ENCODE measurements at regions not wholly inside any gene's neighbourhood (a gene's known extent, or its start where the extent isn't known, plus 50 kb on each side); places are given as distances from the start of the nearest gene placed in this dataset.

DNA sequence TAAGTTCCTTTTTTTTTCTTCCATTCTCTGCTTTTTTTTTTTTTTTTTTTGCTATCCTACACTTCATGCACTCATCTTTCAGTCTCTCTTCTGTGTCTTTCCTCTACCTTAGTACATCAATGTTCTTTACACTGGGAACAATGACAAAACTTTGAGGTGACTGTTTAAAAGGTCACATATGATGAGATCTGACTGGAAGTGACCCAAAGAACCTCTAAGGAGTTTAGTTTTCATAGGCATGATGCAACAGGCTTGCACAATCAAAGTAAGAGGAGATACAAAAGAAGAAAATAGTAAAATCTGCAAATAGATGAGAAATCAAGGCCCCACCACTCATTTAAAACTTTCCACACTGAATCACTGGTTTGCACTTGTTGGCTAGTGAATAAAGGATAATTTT, 840.8 kb downstream of the TBC1D32 start:
- in situ Hi-C loops (cut with MboI) = no loop called here
- no TSS peak for BruUV-seq (replicated peaks)
- no peaks in the 10 kb centered on the region for H3K27me3 ChIP-seq (ENCODE audit: control insufficient read depth in 2 of 2, insufficient read depth in 2 of 2, low read length in 2 of 2)
- TF ChIP-seq SAP30 (IDR thresholded peaks at IDR 0.05; ENCODE audit: borderline replicate concordance, insufficient read depth, low read depth, low read length, poor library complexity, severe bottlenecking) = no peak
- TF ChIP-seq SAFB (IDR thresholded peaks at IDR 0.05; ENCODE audit: borderline replicate concordance, low read depth, low read length) = no peak
- TF ChIP-seq ZNF282 (CRISPR knock-in tag; IDR thresholded peaks at IDR 0.05) = no peak
- no peak for TF ChIP-seq E2F3 (CRISPR knock-in tag; IDR thresholded peaks at IDR 0.05)
- TF ChIP-seq, protein P1, sequence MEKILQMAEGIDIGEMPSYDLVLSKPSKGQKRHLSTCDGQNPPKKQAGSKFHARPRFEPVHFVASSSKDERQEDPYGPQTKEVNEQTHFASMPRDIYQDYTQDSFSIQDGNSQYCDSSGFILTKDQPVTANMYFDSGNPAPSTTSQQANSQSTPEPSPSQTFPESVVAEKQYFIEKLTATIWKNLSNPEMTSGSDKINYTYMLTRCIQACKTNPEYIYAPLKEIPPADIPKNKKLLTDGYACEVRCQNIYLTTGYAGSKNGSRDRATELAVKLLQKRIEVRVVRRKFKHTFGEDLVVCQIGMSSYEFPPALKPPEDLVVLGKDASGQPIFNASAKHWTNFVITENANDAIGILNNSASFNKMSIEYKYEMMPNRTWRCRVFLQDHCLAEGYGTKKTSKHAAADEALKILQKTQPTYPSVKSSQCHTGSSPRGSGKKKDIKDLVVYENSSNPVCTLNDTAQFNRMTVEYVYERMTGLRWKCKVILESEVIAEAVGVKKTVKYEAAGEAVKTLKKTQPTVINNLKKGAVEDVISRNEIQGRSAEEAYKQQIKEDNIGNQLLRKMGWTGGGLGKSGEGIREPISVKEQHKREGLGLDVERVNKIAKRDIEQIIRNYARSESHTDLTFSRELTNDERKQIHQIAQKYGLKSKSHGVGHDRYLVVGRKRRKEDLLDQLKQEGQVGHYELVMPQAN (IDR thresholded peaks at IDR 0.05; ENCODE audit: borderline replicate concordance) = no peak
- TF ChIP-seq ZNF316 (IDR thresholded peaks at IDR 0.05) = no peak
- TF ChIP-seq, protein P2, sequence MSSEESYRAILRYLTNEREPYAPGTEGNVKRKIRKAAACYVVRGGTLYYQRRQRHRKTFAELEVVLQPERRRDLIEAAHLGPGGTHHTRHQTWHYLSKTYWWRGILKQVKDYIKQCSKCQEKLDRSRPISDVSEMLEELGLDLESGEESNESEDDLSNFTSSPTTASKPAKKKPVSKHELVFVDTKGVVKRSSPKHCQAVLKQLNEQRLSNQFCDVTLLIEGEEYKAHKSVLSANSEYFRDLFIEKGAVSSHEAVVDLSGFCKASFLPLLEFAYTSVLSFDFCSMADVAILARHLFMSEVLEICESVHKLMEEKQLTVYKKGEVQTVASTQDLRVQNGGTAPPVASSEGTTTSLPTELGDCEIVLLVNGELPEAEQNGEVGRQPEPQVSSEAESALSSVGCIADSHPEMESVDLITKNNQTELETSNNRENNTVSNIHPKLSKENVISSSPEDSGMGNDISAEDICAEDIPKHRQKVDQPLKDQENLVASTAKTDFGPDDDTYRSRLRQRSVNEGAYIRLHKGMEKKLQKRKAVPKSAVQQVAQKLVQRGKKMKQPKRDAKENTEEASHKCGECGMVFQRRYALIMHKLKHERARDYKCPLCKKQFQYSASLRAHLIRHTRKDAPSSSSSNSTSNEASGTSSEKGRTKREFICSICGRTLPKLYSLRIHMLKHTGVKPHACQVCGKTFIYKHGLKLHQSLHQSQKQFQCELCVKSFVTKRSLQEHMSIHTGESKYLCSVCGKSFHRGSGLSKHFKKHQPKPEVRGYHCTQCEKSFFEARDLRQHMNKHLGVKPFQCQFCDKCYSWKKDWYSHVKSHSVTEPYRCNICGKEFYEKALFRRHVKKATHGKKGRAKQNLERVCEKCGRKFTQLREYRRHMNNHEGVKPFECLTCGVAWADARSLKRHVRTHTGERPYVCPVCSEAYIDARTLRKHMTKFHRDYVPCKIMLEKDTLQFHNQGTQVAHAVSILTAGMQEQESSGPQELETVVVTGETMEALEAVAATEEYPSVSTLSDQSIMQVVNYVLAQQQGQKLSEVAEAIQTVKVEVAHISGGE (CRISPR knock-in tag; IDR thresholded peaks at IDR 0.05) = no peak
- TF ChIP-seq RAD21 (CRISPR knock-in tag; conservative IDR thresholded peaks at IDR 0.05 in 1 of 2, IDR thresholded peaks at IDR 0.05 in 1 of 2) = no peak
- TF ChIP-seq ZNF121 (CRISPR knock-in tag; conservative IDR thresholded peaks at IDR 0.05) = no peak
- TF ChIP-seq, protein P3, sequence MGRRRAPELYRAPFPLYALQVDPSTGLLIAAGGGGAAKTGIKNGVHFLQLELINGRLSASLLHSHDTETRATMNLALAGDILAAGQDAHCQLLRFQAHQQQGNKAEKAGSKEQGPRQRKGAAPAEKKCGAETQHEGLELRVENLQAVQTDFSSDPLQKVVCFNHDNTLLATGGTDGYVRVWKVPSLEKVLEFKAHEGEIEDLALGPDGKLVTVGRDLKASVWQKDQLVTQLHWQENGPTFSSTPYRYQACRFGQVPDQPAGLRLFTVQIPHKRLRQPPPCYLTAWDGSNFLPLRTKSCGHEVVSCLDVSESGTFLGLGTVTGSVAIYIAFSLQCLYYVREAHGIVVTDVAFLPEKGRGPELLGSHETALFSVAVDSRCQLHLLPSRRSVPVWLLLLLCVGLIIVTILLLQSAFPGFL (CRISPR knock-in tag; IDR thresholded peaks at IDR 0.05) = no peak
- TF ChIP-seq, protein P4, sequence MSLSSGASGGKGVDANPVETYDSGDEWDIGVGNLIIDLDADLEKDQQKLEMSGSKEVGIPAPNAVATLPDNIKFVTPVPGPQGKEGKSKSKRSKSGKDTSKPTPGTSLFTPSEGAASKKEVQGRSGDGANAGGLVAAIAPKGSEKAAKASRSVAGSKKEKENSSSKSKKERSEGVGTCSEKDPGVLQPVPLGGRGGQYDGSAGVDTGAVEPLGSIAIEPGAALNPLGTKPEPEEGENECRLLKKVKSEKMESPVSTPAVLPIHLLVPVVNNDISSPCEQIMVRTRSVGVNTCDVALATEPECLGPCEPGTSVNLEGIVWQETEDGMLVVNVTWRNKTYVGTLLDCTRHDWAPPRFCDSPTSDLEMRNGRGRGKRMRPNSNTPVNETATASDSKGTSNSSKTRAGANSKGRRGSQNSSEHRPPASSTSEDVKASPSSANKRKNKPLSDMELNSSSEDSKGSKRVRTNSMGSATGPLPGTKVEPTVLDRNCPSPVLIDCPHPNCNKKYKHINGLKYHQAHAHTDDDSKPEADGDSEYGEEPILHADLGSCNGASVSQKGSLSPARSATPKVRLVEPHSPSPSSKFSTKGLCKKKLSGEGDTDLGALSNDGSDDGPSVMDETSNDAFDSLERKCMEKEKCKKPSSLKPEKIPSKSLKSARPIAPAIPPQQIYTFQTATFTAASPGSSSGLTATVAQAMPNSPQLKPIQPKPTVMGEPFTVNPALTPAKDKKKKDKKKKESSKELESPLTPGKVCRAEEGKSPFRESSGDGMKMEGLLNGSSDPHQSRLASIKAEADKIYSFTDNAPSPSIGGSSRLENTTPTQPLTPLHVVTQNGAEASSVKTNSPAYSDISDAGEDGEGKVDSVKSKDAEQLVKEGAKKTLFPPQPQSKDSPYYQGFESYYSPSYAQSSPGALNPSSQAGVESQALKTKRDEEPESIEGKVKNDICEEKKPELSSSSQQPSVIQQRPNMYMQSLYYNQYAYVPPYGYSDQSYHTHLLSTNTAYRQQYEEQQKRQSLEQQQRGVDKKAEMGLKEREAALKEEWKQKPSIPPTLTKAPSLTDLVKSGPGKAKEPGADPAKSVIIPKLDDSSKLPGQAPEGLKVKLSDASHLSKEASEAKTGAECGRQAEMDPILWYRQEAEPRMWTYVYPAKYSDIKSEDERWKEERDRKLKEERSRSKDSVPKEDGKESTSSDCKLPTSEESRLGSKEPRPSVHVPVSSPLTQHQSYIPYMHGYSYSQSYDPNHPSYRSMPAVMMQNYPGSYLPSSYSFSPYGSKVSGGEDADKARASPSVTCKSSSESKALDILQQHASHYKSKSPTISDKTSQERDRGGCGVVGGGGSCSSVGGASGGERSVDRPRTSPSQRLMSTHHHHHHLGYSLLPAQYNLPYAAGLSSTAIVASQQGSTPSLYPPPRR (CRISPR knock-in tag; IDR thresholded peaks at IDR 0.05; ENCODE audit: borderline replicate concordance) = no peak

More for the DNA sequence above, 840.8 kb downstream of the TBC1D32 start:
- Histone ChIP-seq H3K4me3 (no peak overlapping the region), H3K4me1 (replicated peaks in 1 of 2; ENCODE audit: control insufficient read depth in 2 of 2, insufficient read depth in 2 of 2, low read length in 2 of 2) (no peaks in the 10 kb centered on the region), H3K9me3 (replicated peaks; ENCODE audit: control insufficient read depth, insufficient read depth, low read depth, low read length) (no peaks in the 10 kb centered on the region), H3K79me2 (ENCODE audit: control insufficient read depth, insufficient read depth, low read length) (no peaks in the 10 kb centered on the region), H2AFZ (ENCODE audit: low read depth, low read length) (no peak overlapping the region), H3K36me3 (ENCODE audit: control insufficient read depth, insufficient read depth, low read length) (no peaks in the 10 kb centered on the region), H4K20me1 (replicated peaks; ENCODE audit: control insufficient read depth, insufficient read depth, low read length) (no peaks in the 10 kb centered on the region), H3K9me1 (ENCODE audit: control insufficient read depth, insufficient read depth, low read length) (no peaks in the 10 kb centered on the region), H3K27ac (ENCODE audit: extremely low read depth, low read depth, low read length) (no peak overlapping the region), H3K9ac (ENCODE audit: insufficient read depth in 1 of 2, low read depth in 2 of 2, low read length in 2 of 2) (no peak overlapping the region), H3K4me2 (ENCODE audit: insufficient read depth, low read length) (no peak overlapping the region)
- intact Hi-C loops (cut with micrococcal nuclease) = no loop called here
- FAIRE-seq (no peak), ATAC-seq (no peak), DNase-seq (ENCODE audit: extremely low read depth in 1 of 4, low spot score in 3 of 4) (no peak)
- CTCF ChIA-PET (ENCODE audit: low intra/inter-chr PET ratio) = no interaction called here
- POLR2A ChIA-PET = no interaction called here
